ENCODE measurements at regions not wholly inside any gene's neighbourhood (a gene's known extent, or its start where the extent isn't known, plus 50 kb on each side); places are given as distances from the start of the nearest gene placed in this dataset.
A peak's percentile ranks its signal among the peaks of the same experiment; 100 is the strongest.

- H3K27ac ChIP-seq, result no peak overlapping the region
- TF ChIP-seq, protein P1, sequence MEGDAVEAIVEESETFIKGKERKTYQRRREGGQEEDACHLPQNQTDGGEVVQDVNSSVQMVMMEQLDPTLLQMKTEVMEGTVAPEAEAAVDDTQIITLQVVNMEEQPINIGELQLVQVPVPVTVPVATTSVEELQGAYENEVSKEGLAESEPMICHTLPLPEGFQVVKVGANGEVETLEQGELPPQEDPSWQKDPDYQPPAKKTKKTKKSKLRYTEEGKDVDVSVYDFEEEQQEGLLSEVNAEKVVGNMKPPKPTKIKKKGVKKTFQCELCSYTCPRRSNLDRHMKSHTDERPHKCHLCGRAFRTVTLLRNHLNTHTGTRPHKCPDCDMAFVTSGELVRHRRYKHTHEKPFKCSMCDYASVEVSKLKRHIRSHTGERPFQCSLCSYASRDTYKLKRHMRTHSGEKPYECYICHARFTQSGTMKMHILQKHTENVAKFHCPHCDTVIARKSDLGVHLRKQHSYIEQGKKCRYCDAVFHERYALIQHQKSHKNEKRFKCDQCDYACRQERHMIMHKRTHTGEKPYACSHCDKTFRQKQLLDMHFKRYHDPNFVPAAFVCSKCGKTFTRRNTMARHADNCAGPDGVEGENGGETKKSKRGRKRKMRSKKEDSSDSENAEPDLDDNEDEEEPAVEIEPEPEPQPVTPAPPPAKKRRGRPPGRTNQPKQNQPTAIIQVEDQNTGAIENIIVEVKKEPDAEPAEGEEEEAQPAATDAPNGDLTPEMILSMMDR (IDR thresholded peaks at IDR 0.05; ENCODE audit: low read depth, low read length), result no peak
- H3K4me1 ChIP-seq (ENCODE audit: low read depth), result no peaks in the 10 kb centered on the region
- no peak for DNase-seq (ENCODE audit: low read depth in 1 of 2, low spot score in 1 of 2)
- H3K4me3 ChIP-seq, result no peak overlapping the region
- no peaks in the 10 kb centered on the region for H3K36me3 ChIP-seq
- H3K9me3 ChIP-seq (ENCODE audit: low read depth), result no peaks in the 10 kb centered on the region
- H3K27me3 ChIP-seq, result no peaks in the 10 kb centered on the region
These were observed 133.8 kb downstream of the SNX5 start for GRCh38 chr20:17834804-17835203.

DNA sequence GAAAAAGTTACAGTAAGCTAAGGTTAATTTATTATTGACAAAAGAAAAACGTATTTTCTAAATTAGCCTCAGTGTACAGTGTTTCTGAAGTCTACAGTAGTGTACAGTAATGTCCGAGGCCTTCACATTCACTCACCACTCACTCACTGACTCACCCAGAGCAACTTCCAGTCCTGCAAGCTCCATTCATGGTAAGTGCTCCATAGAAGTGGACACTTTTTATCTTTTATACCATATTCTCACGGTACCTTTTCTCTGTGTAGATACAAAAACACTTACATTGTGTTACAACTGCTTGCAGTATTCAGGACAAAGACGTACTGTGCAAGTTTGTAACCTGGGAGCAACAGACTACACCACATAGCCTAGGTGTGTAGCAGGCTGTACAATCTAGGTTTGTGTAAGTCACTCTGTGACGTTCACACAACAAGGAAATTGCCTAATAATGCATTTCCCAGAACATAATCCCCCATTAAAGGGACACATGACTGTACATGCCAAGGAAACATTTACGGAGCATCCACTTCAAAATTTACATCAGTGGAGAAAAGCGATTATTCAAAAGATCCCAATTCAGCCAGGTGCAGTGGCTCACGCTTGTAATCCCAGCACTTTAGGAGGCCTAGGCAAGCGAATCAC lies 133.4 kb downstream of the BANF2 start:
- H3K27ac ChIP-seq, result no peak overlapping the region
- H3K36me3 ChIP-seq, result no peaks in the 10 kb centered on the region
- H3K9me3 ChIP-seq (ENCODE audit: low read depth), result no peaks in the 10 kb centered on the region
- H3K4me1 ChIP-seq (ENCODE audit: low read depth), result no peaks in the 10 kb centered on the region
- no peaks in the 10 kb centered on the region for H3K27me3 ChIP-seq
- DNase-seq (ENCODE audit: low read depth in 1 of 2, low spot score in 1 of 2), result peak in 1 of 2 donors; percentile 62
- TF ChIP-seq, protein P1 (IDR thresholded peaks at IDR 0.05; ENCODE audit: low read depth, low read length), result no peak
- no peak overlapping the region for H3K4me3 ChIP-seq

DNA sequence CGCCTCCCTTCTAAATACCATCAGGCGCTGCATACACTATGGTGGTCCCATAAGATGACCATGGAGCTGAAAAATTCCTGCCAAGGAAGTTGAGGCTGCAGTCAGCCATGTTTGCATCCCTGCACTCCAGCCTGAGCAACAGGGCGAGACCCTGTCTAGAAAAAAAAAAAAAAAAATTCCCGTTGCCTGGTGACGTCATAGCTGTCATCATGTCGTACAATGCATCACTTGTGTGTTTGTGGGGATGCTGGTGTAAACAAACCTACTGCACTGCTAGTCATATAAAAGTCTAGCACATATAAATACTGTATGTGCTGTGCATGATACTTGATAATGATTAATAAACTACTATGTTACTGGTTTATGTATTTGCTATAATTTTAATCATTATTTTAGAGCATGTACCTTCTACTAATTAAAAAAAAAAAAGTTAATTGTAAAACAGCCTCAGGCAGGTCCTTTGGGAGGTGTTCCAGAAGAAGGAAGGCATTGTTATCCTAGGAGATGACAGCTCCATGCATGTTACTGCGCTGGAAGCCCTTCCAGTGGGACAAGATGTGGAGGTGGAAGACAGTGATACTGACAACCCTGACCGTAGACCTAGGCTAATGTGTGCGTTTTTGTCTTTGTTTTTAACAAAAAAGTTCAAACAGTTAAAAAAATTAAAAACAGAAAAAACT lies 132.6 kb downstream of the BANF2 start:
- Histone ChIP-seq H3K4me3 (no peak overlapping the region), H3K27me3 (no peaks in the 10 kb centered on the region), H3K27ac (no peak overlapping the region), H3K9me3 (ENCODE audit: low read depth) (no peaks in the 10 kb centered on the region), H3K36me3 (no peaks in the 10 kb centered on the region), H3K4me1 (ENCODE audit: low read depth) (no peaks in the 10 kb centered on the region)
- no peak for DNase-seq (ENCODE audit: low read depth in 1 of 2, low spot score in 1 of 2)
- TF ChIP-seq, protein P1 (IDR thresholded peaks at IDR 0.05; ENCODE audit: low read depth, low read length), result no peak

GRCh38 chr20:17828598-17829144 lies 128.9 kb downstream of the BANF2 start:
- no peak for DNase-seq (ENCODE audit: low read depth in 1 of 2, low spot score in 1 of 2)
- peaks cover 5% of the 10 kb centered on the region for H3K4me1 ChIP-seq (ENCODE audit: low read depth)
- no peaks in the 10 kb centered on the region for H3K9me3 ChIP-seq (ENCODE audit: low read depth)
- no peaks in the 10 kb centered on the region for H3K36me3 ChIP-seq
- no peak overlapping the region for H3K27ac ChIP-seq
- no peaks in the 10 kb centered on the region for H3K27me3 ChIP-seq
- TF ChIP-seq, protein P1 (IDR thresholded peaks at IDR 0.05; ENCODE audit: low read depth, low read length), result no peak
- no peak overlapping the region for H3K4me3 ChIP-seq

DNA sequence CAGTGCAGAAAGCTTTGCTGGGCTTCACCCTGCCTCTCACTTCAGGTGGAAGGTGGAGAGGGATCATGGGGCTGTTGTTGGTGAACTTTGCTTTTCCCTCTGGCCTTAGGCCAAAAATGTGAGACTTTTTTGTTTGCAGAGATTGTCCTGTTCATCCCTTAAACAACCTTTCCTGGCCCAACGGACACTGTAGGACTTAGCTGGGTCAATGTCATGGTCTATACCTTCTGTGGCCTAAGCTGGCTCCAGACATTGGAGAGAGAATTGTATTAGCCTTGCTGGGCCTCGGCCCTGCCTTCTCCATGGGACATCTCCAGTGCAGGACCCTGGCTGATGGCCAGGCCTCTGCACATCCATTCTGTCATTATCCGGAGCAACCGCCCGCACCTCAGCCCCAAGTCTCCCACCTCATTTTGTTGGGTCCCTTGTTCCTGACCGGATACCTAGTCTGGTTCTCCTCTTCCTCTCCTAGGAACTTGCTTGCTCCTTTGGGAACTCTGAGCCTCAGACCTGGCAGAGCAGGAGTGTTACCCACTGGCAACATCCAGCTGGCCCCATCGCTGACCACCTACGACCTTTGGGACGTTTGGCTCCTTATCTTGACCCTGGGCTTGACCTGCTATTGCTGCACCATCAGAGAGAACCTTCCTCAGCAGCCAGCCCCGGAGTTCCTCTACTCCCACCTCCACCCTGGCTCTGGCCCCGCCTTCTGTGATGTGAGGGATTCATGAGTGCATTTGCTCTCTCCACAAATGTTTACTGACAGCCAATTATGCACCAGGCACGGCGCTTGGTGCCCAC lies 128.2 kb downstream of the BANF2 start:
- Histone ChIP-seq H3K36me3 (no peaks in the 10 kb centered on the region), H3K9me3 (ENCODE audit: low read depth) (no peaks in the 10 kb centered on the region), H3K27ac (no peak overlapping the region), H3K4me1 (ENCODE audit: low read depth) (peaks cover 12% of the 10 kb centered on the region), H3K27me3 (no peaks in the 10 kb centered on the region), H3K4me3 (no peak overlapping the region)
- DNase-seq (ENCODE audit: low read depth in 1 of 2, low spot score in 1 of 2), result no peak
- TF ChIP-seq, protein P1 (IDR thresholded peaks at IDR 0.05; ENCODE audit: low read depth, low read length), result no peak

All from cardiac muscle cell (in vitro differentiated cells and primary cell).